Aorta (tissue), 5 donors: ENCODE measurements at regions not wholly inside any gene's neighbourhood (a gene's known extent, or its start where the extent isn't known, plus 50 kb on each side); places are given as distances from the start of the nearest gene placed in this dataset.
"Not testable (repeated sequence)": the region's sequence is repeated elsewhere in the genome, so short reads cannot be mapped to it uniquely, and the experiment has no call there.

Experiments used
- ATAC-seq: fragments of 200-7000 bp; cut with Tn5 transposase; one replicate; pipeline ENCODE4 v1.9.1; 2022; ENCODE audit warnings: moderate library complexity; ENCODE audit not compliant: low FRiP score
- DNase-seq, 2 donors: peaks; one replicate each; pipeline ENCODE4 v3.0.0-alpha.2; 2020
- H3K27ac ChIP-seq, 2 donors: one replicate each; pipeline ENCODE4 v1.5.1; 2013; ENCODE audit warnings: low read length in 2 of 2, mild to moderate bottlenecking in 2 of 2, moderate library complexity in 2 of 2, control low read depth in 1 of 2, inconsistent platforms in 1 of 2, low read depth in 1 of 2
- H3K27me3 ChIP-seq, 2 donors: one replicate each; pipeline ENCODE4 v1.6.1; 2013; ENCODE audit warnings: control low read depth in 1 of 2, low read length in 1 of 2, mild to moderate bottlenecking in 1 of 2, moderate library complexity in 1 of 2; ENCODE audit not compliant: insufficient read depth in 2 of 2, control insufficient read depth in 1 of 2
- H3K36me3 ChIP-seq, 2 donors: one replicate each; pipeline ENCODE4 v1.6.1; 2013; ENCODE audit warnings: control low read depth in 1 of 2, low read length in 1 of 2, mild to moderate bottlenecking in 1 of 2; ENCODE audit not compliant: insufficient read depth in 2 of 2, control insufficient read depth in 1 of 2
- H3K4me1 ChIP-seq, 2 donors: one replicate each; pipeline ENCODE4 v1.6.1; 2013; ENCODE audit warnings: low read length in 2 of 2, control low read depth in 1 of 2, mild to moderate bottlenecking in 1 of 2, moderate library complexity in 1 of 2; ENCODE audit not compliant: insufficient read depth in 2 of 2, control insufficient read depth in 1 of 2
- H3K4me3 ChIP-seq, 2 donors: one replicate each; pipeline ENCODE4 v1.5.1; 2013; ENCODE audit warnings: low read length in 2 of 2, control low read depth in 1 of 2, mild to moderate bottlenecking in 1 of 2
- H3K9me3 ChIP-seq: one replicate; pipeline ENCODE4 v1.6.1; 2013; ENCODE audit warnings: mild to moderate bottlenecking, low read length; ENCODE audit not compliant: control insufficient read depth
- WGBS, 2 donors: extraction: QIAGEN DNeasy Blood & Tissue Kit; methylation state at CpG; one replicate each; pipeline ENCODE4 v1.1.7; 2013; 5-methylcytosine and 5-hydroxymethylcytosine counted together
- intact Hi-C, 2 donors: fragments of 100-400 bp; cut with DNase I; formaldehyde crosslinking; loops; one replicate each; pipeline versions ENCODE4 v1.14.2 to v1.15.0; 2022
- donor health status: healthy with polysubstance abuse.
- donor health status: Bipolar disorder and iron deficiency.
- donor health status: DM: no; HTN: no; CAD: no.
- donor health status: DM: no; HTN: no; CAD: no.
- donor health status: DM: yes; HTN: yes; CAD: no.

DNA sequence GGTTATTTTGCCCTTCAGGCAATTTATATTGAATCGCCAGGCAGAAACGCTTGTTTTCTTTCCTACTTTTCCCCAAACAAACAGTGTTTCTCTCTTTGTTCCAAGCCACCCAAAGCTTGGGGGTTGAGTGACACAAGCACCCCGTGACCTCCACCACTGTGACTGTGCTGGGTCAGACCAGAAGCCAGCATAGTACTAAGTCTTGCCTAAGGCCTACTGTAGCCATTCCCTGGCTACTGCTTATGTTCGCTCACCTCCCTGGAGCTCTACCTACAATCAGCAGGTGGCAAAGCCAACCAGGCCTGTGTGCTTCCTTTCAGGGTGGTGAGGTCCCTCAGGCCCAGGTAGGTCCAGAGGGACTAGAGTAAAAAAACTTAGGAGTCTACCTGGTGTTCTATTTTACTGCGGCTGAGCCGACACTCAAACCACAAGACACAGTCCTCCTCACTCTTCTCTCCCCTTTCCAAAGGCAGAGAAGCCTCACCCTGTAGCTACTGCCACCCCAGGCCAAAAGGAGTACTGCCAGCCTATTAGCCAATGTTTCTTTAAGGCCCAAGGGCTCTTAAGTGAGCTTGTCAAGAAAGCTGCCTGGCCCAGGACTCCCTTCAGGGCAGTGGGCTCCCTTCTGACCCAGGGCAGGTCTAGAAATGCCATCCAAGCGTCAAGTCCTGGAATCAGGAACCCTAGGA is 411.8 kb upstream of the MIS18BP1 start:
- H3K4me1 ChIP-seq, result no peaks in the 10 kb centered on the region
- ATAC-seq (no peak), DNase-seq (no peak)
- no peak overlapping the region for H3K4me3 ChIP-seq
- H3K27ac ChIP-seq, result no peak overlapping the region
- no peaks in the 10 kb centered on the region for H3K27me3 ChIP-seq
- intact Hi-C loops, result no loop called here
- H3K36me3 ChIP-seq, result no peaks in the 10 kb centered on the region
- 82 to 84% methylated on average over 7 of the region's 7 CpGs for WGBS, 2 donors
- H3K9me3 ChIP-seq, result peaks cover 2% of the 10 kb centered on the region

DNA sequence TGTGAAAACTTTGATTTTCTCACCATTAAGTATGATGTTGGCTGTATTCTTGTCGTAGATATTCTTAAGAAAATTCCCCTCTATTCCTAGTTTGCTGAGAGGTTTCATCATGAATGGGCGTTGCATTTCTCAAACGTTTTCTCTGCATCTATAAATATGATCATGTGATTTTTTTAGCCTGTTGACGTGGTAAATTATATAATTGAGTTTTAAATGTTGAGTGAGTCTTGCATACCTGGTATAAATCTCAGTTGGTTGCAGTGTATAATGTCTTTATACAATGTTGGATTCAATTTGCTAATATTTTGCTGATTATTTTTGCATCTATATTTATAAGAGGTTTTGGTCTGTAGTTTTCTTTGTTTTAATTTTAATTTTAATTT is 405.9 kb upstream of the MIS18BP1 start:
- Histone ChIP-seq H3K27ac (no peak overlapping the region), H3K36me3 (no peaks in the 10 kb centered on the region), H3K9me3 (no peaks in the 10 kb centered on the region), H3K4me1 (no peaks in the 10 kb centered on the region), H3K27me3 (no peaks in the 10 kb centered on the region), H3K4me3 (no peak overlapping the region)
- DNase-seq (no peak), ATAC-seq (no peak)
- intact Hi-C loops, result no loop called here
- 50 to 55% methylated on average over 4 of the region's 4 CpGs for WGBS, 2 donors

GRCh38 chr14:45658226-45658916 is 405.4 kb upstream of the MIS18BP1 start:
- Histone ChIP-seq H3K36me3 (no peaks in the 10 kb centered on the region), H3K4me3 (no peak overlapping the region), H3K4me1 (no peaks in the 10 kb centered on the region), H3K27ac (no peak overlapping the region), H3K27me3 (no peaks in the 10 kb centered on the region), H3K9me3 (no peaks in the 10 kb centered on the region)
- WGBS, 2 donors, result 66 to 80% methylated on average over 3 of the region's 3 CpGs
- no peak for DNase-seq
- ATAC-seq, result no peak
- intact Hi-C loops, result no loop called here

- H3K27me3 ChIP-seq, result no peaks in the 10 kb centered on the region
These were observed 398.9 kb upstream of the MIS18BP1 start for GRCh38 chr14:45651890-45652289.

GRCh38 chr14:45650754-45651153 is 397.8 kb upstream of the MIS18BP1 start:
- Histone ChIP-seq H3K27ac (no peak overlapping the region), H3K4me1 (no peaks in the 10 kb centered on the region), H3K4me3 (no peak overlapping the region), H3K27me3 (no peaks in the 10 kb centered on the region), H3K36me3 (no peaks in the 10 kb centered on the region), H3K9me3 (no peaks in the 10 kb centered on the region)
- DNase-seq (no peak), ATAC-seq (no peak)
- 64 to 69% methylated on average over 3 of the region's 3 CpGs for WGBS, 2 donors
- intact Hi-C loops, result no loop called here

More at GRCh38 chr14:45651890-45652289, 398.9 kb upstream of the MIS18BP1 start:
- intact Hi-C loops, result no loop called here
- 51 to 64% methylated on average over 2 of the region's 2 CpGs for WGBS, 2 donors
- Histone ChIP-seq H3K4me3 (no peak overlapping the region), H3K27ac (no peak overlapping the region), H3K4me1 (no peaks in the 10 kb centered on the region), H3K36me3 (no peaks in the 10 kb centered on the region), H3K9me3 (no peaks in the 10 kb centered on the region)
- no peak for ATAC-seq
- no peak for DNase-seq

DNA sequence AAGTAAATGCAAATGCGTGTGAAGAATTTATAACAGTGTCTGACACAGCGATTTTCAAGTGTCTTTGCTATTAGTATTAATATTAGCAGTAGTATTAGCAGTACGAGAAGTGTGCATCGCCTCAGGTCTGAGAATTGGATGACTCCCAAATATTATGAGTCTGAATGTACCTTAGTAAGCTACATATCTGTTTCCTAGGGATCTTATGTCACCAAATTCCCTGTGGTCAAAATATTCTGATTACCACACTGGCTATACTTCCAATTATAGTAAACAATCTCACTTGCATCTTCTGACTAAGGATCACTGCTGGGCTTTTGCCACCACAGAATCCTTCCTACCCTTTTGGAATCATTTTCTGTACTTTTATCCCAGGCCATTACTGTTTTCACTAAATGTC is 396.0 kb upstream of the MIS18BP1 start:
- intact Hi-C loops, result no loop called here
- no peak overlapping the region for H3K4me3 ChIP-seq
- H3K27me3 ChIP-seq, result no peaks in the 10 kb centered on the region
- H3K9me3 ChIP-seq, result no peaks in the 10 kb centered on the region
- no peaks in the 10 kb centered on the region for H3K4me1 ChIP-seq
- H3K27ac ChIP-seq, result no peak overlapping the region
- ATAC-seq, result no peak
- DNase-seq, result no peak
- 86 to 92% methylated on average over 4 of the region's 4 CpGs for WGBS, 2 donors
- no peaks in the 10 kb centered on the region for H3K36me3 ChIP-seq

DNA sequence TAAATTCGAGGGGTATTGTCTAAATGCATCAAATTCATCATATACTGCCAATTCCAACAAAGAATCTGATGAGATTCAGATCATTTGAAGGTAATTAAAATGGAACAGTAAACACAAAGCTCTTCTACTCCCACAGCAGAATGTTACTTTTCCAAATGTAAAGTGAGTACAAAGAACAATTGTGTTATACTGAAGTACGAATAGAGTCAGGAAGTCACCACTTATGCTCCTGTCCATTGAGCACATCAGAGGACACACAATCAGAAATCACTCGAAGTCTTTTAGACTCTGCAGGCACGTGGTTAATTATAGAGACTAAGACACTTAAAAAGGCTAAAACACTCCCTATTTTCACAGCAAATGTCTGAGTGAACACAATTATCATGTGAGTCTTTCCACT is 388.5 kb upstream of the MIS18BP1 start:
- Histone ChIP-seq H3K36me3 (no peaks in the 10 kb centered on the region), H3K27me3 (no peaks in the 10 kb centered on the region), H3K9me3 (no peaks in the 10 kb centered on the region), H3K4me3 (no peak overlapping the region), H3K27ac (no peak overlapping the region), H3K4me1 (no peaks in the 10 kb centered on the region)
- ATAC-seq, result no peak
- 45 to 53% methylated on average over 4 of the region's 4 CpGs for WGBS, 2 donors
- no peak for DNase-seq
- intact Hi-C loops, result no loop called here

- H3K27me3 ChIP-seq, ATAC-seq, intact Hi-C loops, H3K4me3 ChIP-seq, H3K4me1 ChIP-seq, H3K9me3 ChIP-seq, H3K36me3 ChIP-seq, H3K27ac ChIP-seq: not testable (repeated sequence)
- DNase-seq, result peak; percentile 26 to 62
- 93 to 94% methylated on average over 46 of the region's 46 CpGs for WGBS, 2 donors
These were observed 381.8 kb upstream of the MIS18BP1 start for GRCh38 chr14:45634651-45635441.
